ENCODE measurements at regions not wholly inside any gene's neighbourhood (a gene's known extent, or its start where the extent isn't known, plus 50 kb on each side); places are given as distances from the start of the nearest gene placed in this dataset.

DNA sequence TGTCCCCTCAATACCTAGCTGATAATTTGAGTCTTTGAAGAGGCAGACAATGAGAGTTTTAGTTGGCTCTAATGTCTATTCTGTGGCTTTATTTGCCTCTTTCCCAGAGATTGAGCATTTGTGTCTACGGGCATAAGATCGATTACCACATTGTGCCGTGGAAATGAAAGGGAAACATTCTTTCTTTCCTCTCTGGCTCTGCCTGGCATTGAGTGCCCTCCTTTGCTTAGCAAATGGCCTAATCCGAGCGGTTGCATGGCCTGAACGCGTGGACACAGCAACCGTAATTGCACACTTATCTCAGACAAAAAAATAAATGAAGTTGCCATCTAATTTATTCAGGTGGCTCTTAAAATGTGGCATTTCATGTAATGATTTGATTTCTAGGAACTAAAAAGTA, 247.9 kb downstream of the ADGRL2 start:
- no peak for DNase-seq (ENCODE audit: low read depth)

DNA sequence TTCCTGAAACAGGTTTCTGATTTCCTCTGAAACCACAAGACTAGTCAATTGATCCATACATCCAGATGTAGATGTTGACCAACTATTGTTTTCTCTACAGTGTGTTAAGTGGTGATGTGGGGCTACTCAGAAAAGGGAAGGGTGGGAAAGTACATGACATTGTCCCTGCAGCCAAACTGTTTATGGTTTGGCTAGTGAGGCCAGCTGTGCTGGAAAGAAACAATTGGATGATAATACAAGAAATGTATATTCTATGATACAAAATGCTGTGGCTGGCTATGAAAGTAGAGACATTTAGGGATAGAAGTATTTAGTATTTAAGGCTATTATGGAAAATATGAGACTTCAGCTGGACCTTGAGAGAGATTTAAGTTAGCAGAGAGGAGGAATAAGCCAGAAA, 244.5 kb downstream of the ADGRL2 start:
- DNase-seq (ENCODE audit: low read depth): no peak

DNA sequence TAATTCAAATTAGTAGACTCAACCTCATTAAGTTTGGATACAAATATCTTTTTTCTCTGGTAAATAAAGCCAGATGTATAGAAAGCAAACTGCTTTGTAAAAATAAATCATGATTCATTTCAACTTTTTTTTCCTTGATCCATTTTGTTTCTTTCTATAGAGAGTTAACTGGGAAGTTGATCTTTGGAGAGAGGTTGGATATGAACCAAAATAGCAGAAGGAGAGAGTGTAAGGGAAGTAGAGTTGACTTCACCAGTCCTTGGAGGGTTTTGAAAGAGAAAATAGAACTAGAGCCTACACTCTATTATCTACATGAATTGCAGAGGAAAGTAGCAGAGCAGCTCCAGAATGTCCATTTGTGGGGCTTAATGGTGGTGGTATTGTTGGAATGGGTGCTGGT, 243.8 kb downstream of the ADGRL2 start:
- DNase-seq (ENCODE audit: low read depth): no peak

DNA sequence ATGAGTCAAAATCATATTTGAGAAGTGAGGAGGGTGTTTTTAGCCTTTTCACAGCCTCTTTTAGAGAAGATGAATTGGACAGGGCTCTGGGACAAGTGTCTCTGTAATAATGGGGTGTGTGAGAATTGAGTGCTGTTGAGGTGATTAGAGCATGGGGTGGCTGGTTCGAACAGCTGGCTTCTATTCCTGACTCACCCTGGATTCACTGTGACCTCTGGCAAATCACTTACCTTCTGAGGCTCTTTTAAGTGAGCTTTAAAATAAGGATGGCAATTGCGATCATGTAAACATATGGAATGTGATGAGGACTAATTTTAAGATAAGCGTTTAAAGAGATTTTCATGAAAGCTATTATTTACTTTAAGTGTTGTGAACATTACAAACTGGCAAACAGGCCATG, 243.4 kb downstream of the ADGRL2 start:
- DNase-seq (ENCODE audit: low read depth): no peak

DNA sequence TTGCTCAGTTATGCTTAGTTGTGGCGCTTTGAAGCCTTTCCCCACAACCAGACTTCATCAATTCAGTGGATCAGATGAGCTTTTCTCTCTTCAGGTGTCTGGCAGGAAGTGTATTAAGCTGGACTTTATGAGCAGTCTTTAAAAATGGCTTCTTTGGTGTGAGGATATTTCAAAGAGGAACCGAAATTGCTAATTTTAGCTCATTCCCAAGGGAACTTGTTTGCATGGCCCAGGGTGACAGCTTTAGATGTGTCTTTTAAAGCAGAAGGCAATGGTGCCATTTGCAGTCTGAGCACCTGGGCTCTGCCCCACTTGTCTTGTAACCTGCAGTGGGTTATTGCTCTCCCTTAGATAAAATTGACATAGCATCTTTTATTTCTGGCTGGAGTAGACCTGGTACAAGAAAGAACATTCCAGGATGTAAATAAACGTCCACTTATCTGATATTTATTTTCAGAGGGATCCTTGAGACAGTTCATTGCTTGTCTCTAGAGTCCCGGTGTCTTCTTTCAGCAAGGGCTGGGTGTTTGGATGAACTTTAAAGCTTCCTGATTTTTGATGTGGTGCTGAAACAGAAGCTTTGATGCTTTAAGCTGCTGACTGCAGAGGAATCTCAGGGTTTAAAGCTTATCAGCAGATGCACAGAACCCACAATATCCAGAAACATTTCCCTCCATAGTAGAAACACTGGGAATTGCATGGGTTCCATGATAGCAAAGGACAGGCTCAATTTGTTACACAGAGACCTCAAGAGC, 241.7 kb downstream of the ADGRL2 start:
- DNase-seq (ENCODE audit: low read depth): no peak
